ENCODE measurements at regions not wholly inside any gene's neighbourhood (a gene's known extent, or its start where the extent isn't known, plus 50 kb on each side); places are given as distances from the start of the nearest gene placed in this dataset.
"Not testable (repeated sequence)": the region's sequence is repeated elsewhere in the genome, so short reads cannot be mapped to it uniquely, and the experiment has no call there.

DNA sequence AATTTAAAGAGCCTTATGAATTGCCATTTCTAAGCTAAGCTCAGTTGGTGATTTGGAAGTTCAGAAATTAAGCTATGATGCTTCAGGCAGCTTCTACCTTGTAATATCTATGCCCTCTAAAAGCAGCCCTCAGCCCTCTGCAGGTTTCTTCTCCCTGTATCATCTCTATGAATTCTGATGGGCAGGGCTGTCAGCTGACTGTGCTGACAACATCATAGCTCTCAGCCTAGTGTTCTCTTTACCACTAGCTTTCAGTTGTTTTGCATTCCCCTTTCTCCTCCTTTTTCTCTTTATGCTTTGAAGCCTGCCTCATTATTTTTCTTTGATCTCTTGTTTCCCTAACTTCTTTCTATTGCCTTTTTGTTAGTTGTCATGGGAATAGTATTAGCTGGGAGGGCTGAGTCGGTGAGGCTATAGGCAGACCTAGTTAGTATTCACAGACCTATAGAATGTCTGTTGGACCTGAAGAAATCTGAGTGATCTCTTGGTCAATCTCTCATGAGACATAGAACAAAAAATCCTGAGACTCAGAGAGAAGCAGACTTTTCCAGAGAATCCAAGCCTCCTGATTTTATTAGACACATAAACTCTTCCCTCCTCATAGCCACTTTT, 535.4 kb downstream of the RAB38 start:
- H3K9me3 ChIP-seq (ENCODE audit: control insufficient read depth, low read length), result no peaks in the 10 kb centered on the region
- no peaks in the 10 kb centered on the region for H3K36me3 ChIP-seq (ENCODE audit: control insufficient read depth, insufficient read depth, low read length, severe bottlenecking)
- H3K27me3 ChIP-seq (replicated peaks; ENCODE audit: control insufficient read depth, insufficient read depth, low read length), result no peaks in the 10 kb centered on the region
- no peak overlapping the region for H3K4me3 ChIP-seq (ENCODE audit: low read length)
- no peak for DNase-seq (ENCODE audit: low read depth)
- H3K4me1 ChIP-seq (ENCODE audit: control insufficient read depth, insufficient read depth, low read length), result no peaks in the 10 kb centered on the region
- no peak overlapping the region for H3K9ac ChIP-seq (ENCODE audit: low read length)

DNA sequence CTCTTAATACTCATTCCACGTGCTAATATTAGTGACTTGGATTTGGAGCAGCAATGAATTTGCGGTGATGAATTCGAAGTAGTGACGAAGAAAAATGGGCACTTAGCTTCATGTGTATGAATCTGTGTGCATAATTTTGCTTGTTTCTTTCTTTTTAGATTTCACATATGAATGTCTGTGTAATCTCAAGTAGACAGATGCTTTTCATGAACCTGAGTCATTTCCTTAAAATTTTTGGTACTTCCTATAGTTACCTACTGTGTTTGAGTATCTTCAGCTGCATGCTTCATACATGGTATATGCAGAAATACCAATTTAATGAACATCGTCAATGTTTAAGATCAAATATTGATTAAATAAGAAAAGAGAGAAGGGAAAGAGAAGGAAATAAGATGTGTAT, 540.2 kb downstream of the RAB38 start:
- H3K36me3 ChIP-seq (ENCODE audit: control insufficient read depth, insufficient read depth, low read length, severe bottlenecking), result no peaks in the 10 kb centered on the region
- H3K27me3 ChIP-seq (replicated peaks; ENCODE audit: control insufficient read depth, insufficient read depth, low read length), result no peaks in the 10 kb centered on the region
- no peaks in the 10 kb centered on the region for H3K4me1 ChIP-seq (ENCODE audit: control insufficient read depth, insufficient read depth, low read length)
- no peak overlapping the region for H3K4me3 ChIP-seq (ENCODE audit: low read length)
- DNase-seq (ENCODE audit: low read depth), result no peak
- no peak overlapping the region for H3K9ac ChIP-seq (ENCODE audit: low read length)
- H3K9me3 ChIP-seq (ENCODE audit: control insufficient read depth, low read length), result no peaks in the 10 kb centered on the region

DNA sequence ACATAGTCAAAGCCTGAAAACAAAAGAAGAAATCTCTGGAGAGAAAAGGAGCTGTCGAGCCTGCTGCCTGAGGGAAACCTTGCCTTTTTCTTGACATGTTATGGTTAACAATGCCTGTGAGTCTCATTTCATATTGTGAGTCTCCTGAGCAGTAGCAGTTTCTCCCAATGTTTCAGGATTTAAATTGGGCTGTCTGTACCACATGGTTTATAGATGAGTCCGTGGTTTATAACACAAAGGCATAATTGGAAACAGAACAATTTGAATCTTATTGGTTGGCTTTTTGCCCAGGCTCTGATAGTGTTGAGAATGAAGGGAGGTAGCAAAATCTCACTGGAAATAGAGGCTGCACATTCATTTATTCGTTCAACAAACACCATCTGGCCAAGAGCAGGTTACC, 540.9 kb downstream of the RAB38 start:
- no peaks in the 10 kb centered on the region for H3K27me3 ChIP-seq (replicated peaks; ENCODE audit: control insufficient read depth, insufficient read depth, low read length)
- no peaks in the 10 kb centered on the region for H3K9me3 ChIP-seq (ENCODE audit: control insufficient read depth, low read length)

DNA sequence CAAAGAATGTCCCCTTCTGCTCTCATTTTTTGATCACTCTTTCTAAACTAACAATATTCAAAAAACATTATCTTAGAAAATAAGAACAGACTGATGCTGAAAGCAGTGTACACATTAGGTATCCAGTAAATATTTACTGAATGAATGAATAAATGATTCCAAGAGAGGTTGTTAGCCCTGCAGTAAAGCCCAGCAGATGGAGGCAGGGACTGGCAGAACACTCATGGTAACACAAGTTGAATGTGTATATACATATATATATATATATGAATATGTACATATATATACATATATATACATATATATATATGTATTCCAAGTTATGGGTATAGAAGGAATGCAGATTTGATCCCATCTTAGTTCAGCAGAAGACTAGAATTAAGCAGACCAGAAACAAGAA, 546.3 kb downstream of the RAB38 start:
- H3K27me3 ChIP-seq (replicated peaks; ENCODE audit: control insufficient read depth, insufficient read depth, low read length), result no peaks in the 10 kb centered on the region
- H3K36me3 ChIP-seq (ENCODE audit: control insufficient read depth, insufficient read depth, low read length, severe bottlenecking), result no peaks in the 10 kb centered on the region
- no peak overlapping the region for H3K4me3 ChIP-seq (ENCODE audit: low read length)
- H3K9me3 ChIP-seq (ENCODE audit: control insufficient read depth, low read length), result no peaks in the 10 kb centered on the region
- H3K9ac ChIP-seq (ENCODE audit: low read length), result no peak overlapping the region
- DNase-seq (ENCODE audit: low read depth), result no peak
- H3K4me1 ChIP-seq (ENCODE audit: control insufficient read depth, insufficient read depth, low read length), result no peaks in the 10 kb centered on the region

More for the DNA sequence above, 540.9 kb downstream of the RAB38 start:
- H3K9ac ChIP-seq (ENCODE audit: low read length), result no peak overlapping the region
- H3K4me3 ChIP-seq (ENCODE audit: low read length), result no peak overlapping the region
- no peaks in the 10 kb centered on the region for H3K4me1 ChIP-seq (ENCODE audit: control insufficient read depth, insufficient read depth, low read length)
- no peaks in the 10 kb centered on the region for H3K36me3 ChIP-seq (ENCODE audit: control insufficient read depth, insufficient read depth, low read length, severe bottlenecking)
- no peak for DNase-seq (ENCODE audit: low read depth)

DNA sequence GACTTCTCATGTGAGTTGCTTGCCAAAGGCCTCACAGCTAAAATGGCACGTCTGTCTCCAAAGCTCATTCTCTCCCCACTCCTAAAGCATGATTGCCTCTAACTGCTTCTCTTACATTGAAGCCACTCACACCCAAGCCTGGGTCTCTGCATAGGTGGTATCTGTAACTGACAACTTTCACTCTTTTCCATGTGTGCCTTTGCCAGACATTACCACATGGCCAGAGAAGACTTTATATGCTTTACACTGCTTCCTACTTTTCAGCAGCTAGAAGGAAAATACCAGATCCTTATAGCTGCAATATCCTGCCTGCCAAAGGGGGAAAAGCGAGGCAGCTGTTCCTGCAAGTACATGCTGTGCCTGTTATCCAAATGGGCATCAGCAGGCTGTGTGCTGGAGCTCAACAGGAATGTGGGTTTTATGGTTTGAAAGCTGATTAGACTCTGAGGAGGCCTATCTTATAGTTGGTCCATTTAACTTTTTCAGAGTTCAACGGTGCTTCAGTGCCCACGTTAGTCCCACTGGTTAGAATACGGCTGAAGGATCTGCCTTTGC, 547.1 kb downstream of the RAB38 start:
- Histone ChIP-seq H3K9me3 (ENCODE audit: control insufficient read depth, low read length) (no peaks in the 10 kb centered on the region), H3K27me3 (replicated peaks; ENCODE audit: control insufficient read depth, insufficient read depth, low read length) (no peaks in the 10 kb centered on the region), H3K9ac (ENCODE audit: low read length) (no peak overlapping the region), H3K36me3 (ENCODE audit: control insufficient read depth, insufficient read depth, low read length, severe bottlenecking) (no peaks in the 10 kb centered on the region), H3K4me1 (ENCODE audit: control insufficient read depth, insufficient read depth, low read length) (no peaks in the 10 kb centered on the region), H3K4me3 (ENCODE audit: low read length) (no peak overlapping the region)
- DNase-seq (ENCODE audit: low read depth), result no peak

DNA sequence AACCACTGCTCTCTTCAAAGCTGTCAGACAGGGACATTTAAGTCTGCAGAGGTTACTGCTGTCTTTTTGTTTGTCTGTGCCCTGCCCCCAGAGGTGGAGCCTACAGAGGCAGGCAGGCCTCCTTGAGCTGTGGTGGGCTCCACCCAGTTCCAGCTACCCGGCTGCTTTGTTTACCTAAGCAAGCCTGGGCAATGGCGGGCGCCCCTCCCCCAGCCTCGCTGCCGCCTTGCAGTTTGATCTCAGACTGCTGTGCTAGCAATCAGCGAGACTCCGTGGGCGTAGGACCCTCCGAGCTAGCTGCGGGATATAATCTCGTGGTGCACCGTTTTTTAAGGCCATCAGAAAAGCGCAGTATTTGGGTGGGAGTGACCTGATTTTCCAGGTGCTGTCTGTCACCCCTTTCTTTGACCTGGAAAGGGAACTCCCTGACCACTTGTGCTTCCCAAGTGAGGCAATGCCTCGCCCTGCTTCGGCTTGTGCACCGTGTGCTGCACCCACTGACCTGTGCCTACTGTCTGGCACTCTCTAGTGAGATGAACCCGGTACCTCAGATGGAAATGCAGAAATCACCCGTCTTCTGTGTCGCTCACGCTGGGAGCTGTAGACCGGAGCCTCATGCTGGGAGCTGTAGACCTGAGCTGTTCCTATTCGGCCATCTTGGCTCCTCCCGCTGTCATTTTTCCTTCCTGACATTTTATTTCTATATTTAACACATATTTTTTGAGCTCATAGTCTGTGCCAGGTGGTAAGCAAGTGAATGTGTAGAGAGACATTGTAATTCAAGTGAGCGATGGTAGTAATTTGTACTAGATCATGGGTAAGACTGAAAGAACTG, 551.5 kb downstream of the RAB38 start:
- not testable (repeated sequence) for H3K9ac ChIP-seq (ENCODE audit: low read length); H3K4me3 ChIP-seq (ENCODE audit: low read length); DNase-seq (ENCODE audit: low read depth); H3K9me3 ChIP-seq (ENCODE audit: control insufficient read depth, low read length); H3K27me3 ChIP-seq (replicated peaks; ENCODE audit: control insufficient read depth, insufficient read depth, low read length); H3K36me3 ChIP-seq (ENCODE audit: control insufficient read depth, insufficient read depth, low read length, severe bottlenecking); H3K4me1 ChIP-seq (ENCODE audit: control insufficient read depth, insufficient read depth, low read length)

DNA sequence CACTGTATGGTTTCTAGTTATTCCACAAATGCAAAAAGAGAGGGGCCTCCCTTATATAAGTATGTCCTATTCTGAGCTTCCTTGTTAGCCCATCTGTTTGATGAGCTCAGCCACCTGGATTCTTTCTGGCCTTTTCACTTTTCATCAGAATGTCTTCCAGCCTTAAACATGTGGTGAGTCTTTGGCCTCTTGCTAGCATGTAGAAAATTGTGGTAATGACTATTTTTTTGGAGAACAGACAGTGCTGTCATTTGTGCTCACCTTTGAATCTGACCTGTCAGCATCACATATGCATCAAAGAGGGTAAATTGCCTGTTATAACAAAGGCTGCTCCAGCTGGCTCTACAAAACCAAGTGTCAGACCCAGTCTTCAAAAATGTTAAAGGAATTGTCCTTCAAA, 558.7 kb downstream of the RAB38 start:
- Histone ChIP-seq H3K4me3 (ENCODE audit: low read length) (no peak overlapping the region), H3K4me1 (ENCODE audit: control insufficient read depth, insufficient read depth, low read length) (no peaks in the 10 kb centered on the region), H3K9ac (ENCODE audit: low read length) (no peak overlapping the region), H3K36me3 (ENCODE audit: control insufficient read depth, insufficient read depth, low read length, severe bottlenecking) (no peaks in the 10 kb centered on the region), H3K27me3 (replicated peaks; ENCODE audit: control insufficient read depth, insufficient read depth, low read length) (no peaks in the 10 kb centered on the region), H3K9me3 (ENCODE audit: control insufficient read depth, low read length) (no peaks in the 10 kb centered on the region)
- no peak for DNase-seq (ENCODE audit: low read depth)

DNA sequence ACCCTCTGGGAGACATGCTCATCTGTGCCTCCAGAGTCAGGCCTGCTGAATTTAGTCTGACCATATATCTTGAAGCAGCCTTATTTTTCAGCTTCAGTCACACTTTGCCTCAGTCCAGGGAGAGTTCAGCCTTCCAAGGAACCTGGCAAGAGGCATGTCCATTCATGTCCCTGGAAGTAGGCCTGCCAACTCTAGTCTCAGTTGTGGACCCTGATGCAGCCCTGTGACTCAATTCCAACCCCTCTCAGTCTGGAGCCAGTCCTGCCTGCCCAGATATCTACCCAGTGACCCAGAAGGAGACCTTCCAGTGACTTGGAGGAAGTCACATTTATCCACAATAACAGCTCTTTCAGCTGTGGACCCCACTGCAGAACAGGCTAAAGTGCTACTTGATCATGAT, 566.6 kb downstream of the TMEM135 start:
- no peak overlapping the region for H3K9ac ChIP-seq (ENCODE audit: low read length)
- H3K9me3 ChIP-seq (ENCODE audit: control insufficient read depth, low read length), result no peaks in the 10 kb centered on the region
- no peaks in the 10 kb centered on the region for H3K4me1 ChIP-seq (ENCODE audit: control insufficient read depth, insufficient read depth, low read length)
- DNase-seq (ENCODE audit: low read depth), result no peak
- no peaks in the 10 kb centered on the region for H3K27me3 ChIP-seq (replicated peaks; ENCODE audit: control insufficient read depth, insufficient read depth, low read length)
- no peaks in the 10 kb centered on the region for H3K36me3 ChIP-seq (ENCODE audit: control insufficient read depth, insufficient read depth, low read length, severe bottlenecking)
- no peak overlapping the region for H3K4me3 ChIP-seq (ENCODE audit: low read length)

DNA sequence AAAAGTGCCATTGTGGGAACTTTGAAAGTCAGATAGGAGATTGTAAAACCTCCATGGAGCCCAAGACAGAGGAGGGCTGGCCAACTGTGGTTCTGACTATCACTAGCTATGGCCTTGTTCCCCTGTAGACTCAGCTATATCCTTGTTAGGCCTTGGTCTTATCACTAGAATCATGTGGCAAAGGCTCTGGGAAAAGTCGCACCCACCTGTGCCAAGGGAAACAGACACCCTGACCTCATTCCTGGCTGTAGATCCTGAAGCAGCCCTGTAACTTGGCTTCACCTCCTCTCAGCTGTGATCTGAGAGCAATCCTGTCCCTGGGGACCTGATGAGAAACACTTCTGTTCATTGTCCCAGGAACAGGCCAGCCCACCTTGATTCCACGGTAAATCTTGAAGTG, 566.2 kb downstream of the TMEM135 start:
- H3K9ac ChIP-seq (ENCODE audit: low read length), result no peak overlapping the region
- no peak overlapping the region for H3K4me3 ChIP-seq (ENCODE audit: low read length)
- H3K4me1 ChIP-seq (ENCODE audit: control insufficient read depth, insufficient read depth, low read length), result no peaks in the 10 kb centered on the region
- H3K36me3 ChIP-seq (ENCODE audit: control insufficient read depth, insufficient read depth, low read length, severe bottlenecking), result no peaks in the 10 kb centered on the region
- H3K27me3 ChIP-seq (replicated peaks; ENCODE audit: control insufficient read depth, insufficient read depth, low read length), result no peaks in the 10 kb centered on the region
- H3K9me3 ChIP-seq (ENCODE audit: control insufficient read depth, low read length), result no peaks in the 10 kb centered on the region
- DNase-seq (ENCODE audit: low read depth), result no peak

DNA sequence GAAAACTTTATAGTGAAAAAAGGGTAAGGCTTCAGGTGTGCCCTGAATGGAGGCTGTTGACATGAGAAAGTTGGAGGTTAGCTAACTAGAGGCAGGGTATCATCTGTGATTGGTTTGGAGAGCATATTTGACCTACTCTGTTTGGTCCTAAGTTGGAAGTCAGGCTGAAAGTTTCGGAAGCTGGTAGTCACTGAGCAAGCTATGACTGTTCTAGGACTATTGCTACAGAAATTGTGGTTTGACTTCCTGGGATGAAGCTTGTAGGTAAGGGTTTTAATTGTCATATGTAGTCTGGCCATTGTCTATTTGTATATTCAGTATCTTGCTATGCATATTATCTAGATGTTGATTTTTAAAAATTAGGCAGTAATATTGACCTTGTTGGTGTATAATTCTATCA, 565.0 kb downstream of the TMEM135 start:
- Histone ChIP-seq H3K4me1 (ENCODE audit: control insufficient read depth, insufficient read depth, low read length) (no peaks in the 10 kb centered on the region), H3K36me3 (ENCODE audit: control insufficient read depth, insufficient read depth, low read length, severe bottlenecking) (no peaks in the 10 kb centered on the region), H3K4me3 (ENCODE audit: low read length) (no peak overlapping the region), H3K9me3 (ENCODE audit: control insufficient read depth, low read length) (no peaks in the 10 kb centered on the region), H3K9ac (ENCODE audit: low read length) (no peak overlapping the region), H3K27me3 (replicated peaks; ENCODE audit: control insufficient read depth, insufficient read depth, low read length) (no peaks in the 10 kb centered on the region)
- DNase-seq (ENCODE audit: low read depth), result no peak

DNA sequence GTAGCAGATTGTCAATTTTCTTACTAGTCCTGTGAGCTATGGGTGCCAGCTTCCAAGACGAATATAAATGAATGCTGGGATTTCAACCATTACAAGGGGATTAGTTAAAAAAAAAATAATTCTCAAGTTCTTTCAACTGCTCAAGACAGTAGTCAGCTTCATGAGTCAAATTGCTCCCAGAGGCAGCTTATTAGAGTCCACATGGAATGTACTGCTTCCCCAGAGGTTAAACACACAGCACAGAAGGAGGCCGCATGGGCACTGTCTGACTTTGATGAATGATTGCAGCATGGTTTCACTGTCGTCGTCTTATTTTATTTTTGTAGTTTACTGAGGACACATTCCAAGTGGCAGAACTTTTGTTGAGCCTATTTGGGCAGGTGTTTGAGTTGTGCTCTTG, 563.2 kb downstream of the TMEM135 start:
- H3K36me3 ChIP-seq (ENCODE audit: control insufficient read depth, insufficient read depth, low read length, severe bottlenecking), result no peaks in the 10 kb centered on the region

More for the DNA sequence above, 563.2 kb downstream of the TMEM135 start:
- Histone ChIP-seq H3K4me1 (ENCODE audit: control insufficient read depth, insufficient read depth, low read length) (no peaks in the 10 kb centered on the region), H3K4me3 (ENCODE audit: low read length) (no peak overlapping the region), H3K9ac (ENCODE audit: low read length) (no peak overlapping the region), H3K27me3 (replicated peaks; ENCODE audit: control insufficient read depth, insufficient read depth, low read length) (no peaks in the 10 kb centered on the region), H3K9me3 (ENCODE audit: control insufficient read depth, low read length) (no peaks in the 10 kb centered on the region)
- no peak for DNase-seq (ENCODE audit: low read depth)

All from adipocyte (in vitro differentiated cells).